ENCODE measurements at regions not wholly inside any gene's neighbourhood (a gene's known extent, or its start where the extent isn't known, plus 50 kb on each side); places are given as distances from the start of the nearest gene placed in this dataset.

GRCh38 chr11:91100427-91100826 is 877.6 kb upstream of the CHORDC1 start:
- TF ChIP-seq, protein P1, sequence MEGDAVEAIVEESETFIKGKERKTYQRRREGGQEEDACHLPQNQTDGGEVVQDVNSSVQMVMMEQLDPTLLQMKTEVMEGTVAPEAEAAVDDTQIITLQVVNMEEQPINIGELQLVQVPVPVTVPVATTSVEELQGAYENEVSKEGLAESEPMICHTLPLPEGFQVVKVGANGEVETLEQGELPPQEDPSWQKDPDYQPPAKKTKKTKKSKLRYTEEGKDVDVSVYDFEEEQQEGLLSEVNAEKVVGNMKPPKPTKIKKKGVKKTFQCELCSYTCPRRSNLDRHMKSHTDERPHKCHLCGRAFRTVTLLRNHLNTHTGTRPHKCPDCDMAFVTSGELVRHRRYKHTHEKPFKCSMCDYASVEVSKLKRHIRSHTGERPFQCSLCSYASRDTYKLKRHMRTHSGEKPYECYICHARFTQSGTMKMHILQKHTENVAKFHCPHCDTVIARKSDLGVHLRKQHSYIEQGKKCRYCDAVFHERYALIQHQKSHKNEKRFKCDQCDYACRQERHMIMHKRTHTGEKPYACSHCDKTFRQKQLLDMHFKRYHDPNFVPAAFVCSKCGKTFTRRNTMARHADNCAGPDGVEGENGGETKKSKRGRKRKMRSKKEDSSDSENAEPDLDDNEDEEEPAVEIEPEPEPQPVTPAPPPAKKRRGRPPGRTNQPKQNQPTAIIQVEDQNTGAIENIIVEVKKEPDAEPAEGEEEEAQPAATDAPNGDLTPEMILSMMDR (IDR thresholded peaks at IDR 0.05): no peak
- no peak for TF ChIP-seq EP300 (IDR thresholded peaks at IDR 0.05)
